ENCODE measurements at regions not wholly inside any gene's neighbourhood (a gene's known extent, or its start where the extent isn't known, plus 50 kb on each side); places are given as distances from the start of the nearest gene placed in this dataset.

GRCh38 chr13:104310861-104311260 is 1244.6 kb upstream of the SLC10A2 start:
- TF ChIP-seq POLR2A (IDR thresholded peaks at IDR 0.05) (no peak), CTCF (IDR thresholded peaks at IDR 0.05) (no peak), POLR2AphosphoS5 (IDR thresholded peaks at IDR 0.05; ENCODE audit: insufficient read depth in 1 of 2, low read depth in 1 of 2) (no peak)

Measured in vagina (tissue), 2 donors.